Occipital lobe (tissue), 1 donor: ENCODE measurements at regions not wholly inside any gene's neighbourhood (a gene's known extent, or its start where the extent isn't known, plus 50 kb on each side); places are given as distances from the start of the nearest gene placed in this dataset.

Source experiments
- DNase-seq: peaks from one replicate; lab custom pipeline; 2025; lab: John Stamatoyannopoulos, UW

- no peak for DNase-seq
These were observed 204.3 kb downstream of the TFAP2C start for GRCh38 chr20:56833427-56833826.

GRCh38 chr20:56835829-56836550 is 206.9 kb downstream of the TFAP2C start:
- DNase-seq: no peak

GRCh38 chr20:56839222-56839621 is 210.1 kb downstream of the TFAP2C start:
- DNase-seq: no peak

GRCh38 chr20:56839786-56840185 is 210.7 kb downstream of the TFAP2C start:
- DNase-seq: no peak

GRCh38 chr20:56840716-56841261 is 211.7 kb downstream of the TFAP2C start:
- no peak for DNase-seq

GRCh38 chr20:56841346-56841908 is 212.3 kb downstream of the TFAP2C start:
- no peak for DNase-seq

GRCh38 chr20:56842056-56842455 is 212.9 kb downstream of the TFAP2C start:
- no peak for DNase-seq

GRCh38 chr20:56843386-56843785 is 214.3 kb downstream of the TFAP2C start:
- no peak for DNase-seq

GRCh38 chr20:56843817-56844216 is 214.7 kb downstream of the TFAP2C start:
- no peak for DNase-seq

GRCh38 chr20:56845546-56846086 is 216.5 kb downstream of the TFAP2C start:
- no peak for DNase-seq

- no peak for DNase-seq
These were observed 219.5 kb downstream of the TFAP2C start for GRCh38 chr20:56848561-56848960.

GRCh38 chr20:56851552-56851951 is 222.4 kb downstream of the TFAP2C start:
- no peak for DNase-seq

- DNase-seq: no peak
These were observed 226.6 kb downstream of the TFAP2C start for GRCh38 chr20:56855708-56856107.

- DNase-seq: no peak
These were observed 228.8 kb downstream of the TFAP2C start for GRCh38 chr20:56857950-56858349.

GRCh38 chr20:56859039-56859800 is 230.1 kb downstream of the TFAP2C start:
- DNase-seq: no peak

GRCh38 chr20:56859801-56860261 is 230.7 kb downstream of the TFAP2C start:
- no peak for DNase-seq

- no peak for DNase-seq
These were observed 231.3 kb downstream of the TFAP2C start for GRCh38 chr20:56860413-56860812.

- no peak for DNase-seq
These were observed 232.5 kb downstream of the TFAP2C start for GRCh38 chr20:56861590-56861989.

- peak; percentile 10 for DNase-seq
These were observed 235.9 kb downstream of the TFAP2C start for GRCh38 chr20:56865055-56865454.

- DNase-seq: no peak
These were observed 238.0 kb downstream of the TFAP2C start for GRCh38 chr20:56867128-56867527.

- no peak for DNase-seq
These were observed 239.6 kb downstream of the TFAP2C start for GRCh38 chr20:56868746-56869145.

- DNase-seq: no peak
These were observed 241.2 kb downstream of the TFAP2C start for GRCh38 chr20:56870271-56870670.
